ENCODE measurements at regions not wholly inside any gene's neighbourhood (a gene's known extent, or its start where the extent isn't known, plus 50 kb on each side); places are given as distances from the start of the nearest gene placed in this dataset.

DNA sequence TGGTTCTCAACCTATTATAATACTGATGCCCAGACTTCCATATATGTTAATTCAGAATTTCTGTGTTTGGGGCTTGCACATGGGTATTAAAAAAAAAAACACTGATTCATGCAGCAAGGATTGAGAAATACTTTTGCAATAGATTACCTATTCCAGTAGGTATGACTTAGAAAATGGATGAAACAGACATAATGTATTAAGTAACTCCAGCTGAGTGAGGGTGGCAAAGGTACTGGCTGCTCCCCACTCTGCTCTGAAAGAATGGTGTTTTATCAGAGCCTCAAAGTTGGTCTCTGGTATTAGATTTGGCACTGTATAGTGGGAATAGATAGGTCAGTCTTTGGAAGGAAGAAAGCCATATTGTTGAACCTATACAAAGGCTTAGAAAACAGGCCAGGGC is 234.3 kb upstream of the FOLH1 start:
- TF ChIP-seq, protein P1, sequence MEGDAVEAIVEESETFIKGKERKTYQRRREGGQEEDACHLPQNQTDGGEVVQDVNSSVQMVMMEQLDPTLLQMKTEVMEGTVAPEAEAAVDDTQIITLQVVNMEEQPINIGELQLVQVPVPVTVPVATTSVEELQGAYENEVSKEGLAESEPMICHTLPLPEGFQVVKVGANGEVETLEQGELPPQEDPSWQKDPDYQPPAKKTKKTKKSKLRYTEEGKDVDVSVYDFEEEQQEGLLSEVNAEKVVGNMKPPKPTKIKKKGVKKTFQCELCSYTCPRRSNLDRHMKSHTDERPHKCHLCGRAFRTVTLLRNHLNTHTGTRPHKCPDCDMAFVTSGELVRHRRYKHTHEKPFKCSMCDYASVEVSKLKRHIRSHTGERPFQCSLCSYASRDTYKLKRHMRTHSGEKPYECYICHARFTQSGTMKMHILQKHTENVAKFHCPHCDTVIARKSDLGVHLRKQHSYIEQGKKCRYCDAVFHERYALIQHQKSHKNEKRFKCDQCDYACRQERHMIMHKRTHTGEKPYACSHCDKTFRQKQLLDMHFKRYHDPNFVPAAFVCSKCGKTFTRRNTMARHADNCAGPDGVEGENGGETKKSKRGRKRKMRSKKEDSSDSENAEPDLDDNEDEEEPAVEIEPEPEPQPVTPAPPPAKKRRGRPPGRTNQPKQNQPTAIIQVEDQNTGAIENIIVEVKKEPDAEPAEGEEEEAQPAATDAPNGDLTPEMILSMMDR (IDR thresholded peaks at IDR 0.05) = no peak
- TF ChIP-seq POLR2A (IDR thresholded peaks at IDR 0.05) (no peak), POLR2AphosphoS5 (IDR thresholded peaks at IDR 0.05) (no peak), EP300 (IDR thresholded peaks at IDR 0.05) (no peak)

Data from gastroesophageal sphincter (tissue), 3 donors.